ENCODE measurements at regions not wholly inside any gene's neighbourhood (a gene's known extent, or its start where the extent isn't known, plus 50 kb on each side); places are given as distances from the start of the nearest gene placed in this dataset.

- DNase-seq (ENCODE audit: low read depth), result no peak
These were observed 148.7 kb downstream of the DYRK2 start for GRCh38 chr12:67797185-67797741.

GRCh38 chr12:67797753-67798152 is 149.2 kb downstream of the DYRK2 start:
- no peak for DNase-seq (ENCODE audit: low read depth)

- no peak for DNase-seq (ENCODE audit: low read depth)
These were observed 150.2 kb downstream of the DYRK2 start for GRCh38 chr12:67798768-67799167.

GRCh38 chr12:67802731-67803130 is 154.2 kb downstream of the DYRK2 start:
- no peak for DNase-seq (ENCODE audit: low read depth)

- no peak for DNase-seq (ENCODE audit: low read depth)
These were observed 154.9 kb downstream of the DYRK2 start for GRCh38 chr12:67803278-67803993.

GRCh38 chr12:67804168-67804567 is 155.6 kb downstream of the DYRK2 start:
- no peak for DNase-seq (ENCODE audit: low read depth)

- no peak for DNase-seq (ENCODE audit: low read depth)
These were observed 159.3 kb downstream of the DYRK2 start for GRCh38 chr12:67807814-67808213.

GRCh38 chr12:67810166-67810565 is 161.6 kb downstream of the DYRK2 start:
- no peak for DNase-seq (ENCODE audit: low read depth)

- DNase-seq (ENCODE audit: low read depth), result no peak
These were observed 163.2 kb downstream of the DYRK2 start for GRCh38 chr12:67811437-67812361.

- no peak for DNase-seq (ENCODE audit: low read depth)
These were observed 164.9 kb downstream of the DYRK2 start for GRCh38 chr12:67813456-67813904.

- no peak for DNase-seq (ENCODE audit: low read depth)
These were observed 167.7 kb downstream of the DYRK2 start for GRCh38 chr12:67816269-67816668.

- no peak for DNase-seq (ENCODE audit: low read depth)
These were observed 169.9 kb downstream of the DYRK2 start for GRCh38 chr12:67818459-67818903.

GRCh38 chr12:67819902-67820301 is 169.3 kb upstream of the IFNG-AS1 start:
- DNase-seq (ENCODE audit: low read depth), result no peak

- no peak for DNase-seq (ENCODE audit: low read depth)
These were observed 168.6 kb upstream of the IFNG-AS1 start for GRCh38 chr12:67820694-67821093.

GRCh38 chr12:67822826-67823225 is 166.4 kb upstream of the IFNG-AS1 start:
- no peak for DNase-seq (ENCODE audit: low read depth)

GRCh38 chr12:67826148-67826547 is 163.1 kb upstream of the IFNG-AS1 start:
- DNase-seq (ENCODE audit: low read depth), result no peak

GRCh38 chr12:67826946-67827720 is 162.1 kb upstream of the IFNG-AS1 start:
- DNase-seq (ENCODE audit: low read depth), result no peak

GRCh38 chr12:67827820-67828383 is 161.3 kb upstream of the IFNG-AS1 start:
- DNase-seq (ENCODE audit: low read depth), result peak; percentile 2

- DNase-seq (ENCODE audit: low read depth), result no peak
These were observed 159.4 kb upstream of the IFNG-AS1 start for GRCh38 chr12:67829896-67830295.

- DNase-seq (ENCODE audit: low read depth), result no peak
These were observed 157.1 kb upstream of the IFNG-AS1 start for GRCh38 chr12:67832155-67832554.

- DNase-seq (ENCODE audit: low read depth), result no peak
These were observed 155.6 kb upstream of the IFNG-AS1 start for GRCh38 chr12:67833602-67834001.

GRCh38 chr12:67837876-67838275 is 151.4 kb upstream of the IFNG-AS1 start:
- DNase-seq (ENCODE audit: low read depth), result no peak
